ENCODE measurements at regions not wholly inside any gene's neighbourhood (a gene's known extent, or its start where the extent isn't known, plus 50 kb on each side); places are given as distances from the start of the nearest gene placed in this dataset.

GRCh38 chr3:7947930-7948329 is 553.7 kb upstream of the LMCD1 start:
- Histone ChIP-seq H2BK120ac (ENCODE audit: low read depth, low read length) (no peak overlapping the region), H3K79me1 (ENCODE audit: low read depth in 1 of 2, low read length in 2 of 2) (no peaks in the 10 kb centered on the region), H4K20me1 (ENCODE audit: insufficient read depth, low read length) (no peaks in the 10 kb centered on the region), H3K14ac (replicated peaks; ENCODE audit: low read depth, low read length) (no peak overlapping the region), H3K9me3 (ENCODE audit: control insufficient read depth, insufficient read depth, low read length) (peaks cover 14% of the 10 kb centered on the region; the same call in 1 of the 2 replicates), H3K4ac (ENCODE audit: low read depth, low read length) (no peak overlapping the region), H4K8ac (ENCODE audit: low read depth in 2 of 2, low read length in 2 of 2) (no peak overlapping the region), H3K9me1 (ENCODE audit: insufficient read depth, low read length) (no peaks in the 10 kb centered on the region), H3K4me3 (ENCODE audit: insufficient read depth, low read depth, low read length) (no peak overlapping the region), H3K9ac (ENCODE audit: low read depth, low read length) (no peak overlapping the region), H3K4me2 (ENCODE audit: low read depth, low read length) (no peak overlapping the region), H2BK20ac (ENCODE audit: low read depth, low read length) (no peak overlapping the region), H4K5ac (ENCODE audit: low read depth, low read length) (no peak overlapping the region), H3K56ac (ENCODE audit: extremely low read depth, insufficient read depth, low read length) (no peak overlapping the region), H3K27me3 (ENCODE audit: control insufficient read depth, insufficient read depth, low read length) (no peaks in the 10 kb centered on the region), H3K23ac (ENCODE audit: low read depth, low read length) (no peak overlapping the region), H2AFZ (replicated peaks; ENCODE audit: low read length, poor library complexity) (no peak overlapping the region), H4K91ac (ENCODE audit: insufficient read depth, low read depth, low read length) (no peak overlapping the region), H2BK5ac (ENCODE audit: low read depth, low read length, poor library complexity, severe bottlenecking) (no peak overlapping the region), H3K27ac (ENCODE audit: insufficient read depth, low read length) (no peak overlapping the region), H2BK15ac (ENCODE audit: low read depth, low read length) (no peak overlapping the region), H3K18ac (ENCODE audit: low read depth, low read length) (no peak overlapping the region), H2AK9ac (replicated peaks; ENCODE audit: low read depth, low read length, poor library complexity) (no peak overlapping the region), H2AK5ac (ENCODE audit: low read depth, low read length) (no peak overlapping the region), H3K4me1 (ENCODE audit: control insufficient read depth, insufficient read depth, low read length) (no peaks in the 10 kb centered on the region), H3K36me3 (ENCODE audit: control insufficient read depth, insufficient read depth, low read length) (no peaks in the 10 kb centered on the region)
- no TSS peak for BruUV-seq (replicated peaks)
- POLR2A ChIA-PET (ENCODE audit: unreplicated experiment) = no interaction called here
- dilution Hi-C loops (cut with HindIII; ENCODE audit: low sequenced_read_pairs, unreplicated experiment) (no loop called here), in situ Hi-C loops (cut with MboI; ENCODE audit: low sequenced_read_pairs) (no loop called here), intact Hi-C loops (cut with micrococcal nuclease) (no loop called here)
- DNase-seq (no peak), ATAC-seq (ENCODE audit: low read depth) (no peak)
- CTCF ChIA-PET = no interaction called here
- no peak for TF ChIP-seq CEBPB (IDR thresholded peaks at IDR 0.05; ENCODE audit: low read depth, low read length)
- no peak for TF ChIP-seq NFE2L2 (IDR thresholded peaks at IDR 0.05; ENCODE audit: low read depth, low read length)
- no peak for TF ChIP-seq SMC3 (IDR thresholded peaks at IDR 0.05; ENCODE audit: low read depth, low read length)
- no peak for TF ChIP-seq RFX5 (IDR thresholded peaks at IDR 0.05; ENCODE audit: low read depth, low read length)
- TF ChIP-seq RCOR1 (IDR thresholded peaks at IDR 0.05; ENCODE audit: insufficient replicate concordance, low read length) = no peak
- no peak for TF ChIP-seq RAD21 (IDR thresholded peaks at IDR 0.05; ENCODE audit: low read length)
- TF ChIP-seq CTCF (conservative IDR thresholded peaks at IDR 0.05; ENCODE audit: low read depth, low read length) = no peak
- no peak for TF ChIP-seq ELK1 (IDR thresholded peaks at IDR 0.05; ENCODE audit: borderline replicate concordance, low read depth, low read length)
- TF ChIP-seq MXI1 (IDR thresholded peaks at IDR 0.05; ENCODE audit: borderline replicate concordance, low read depth, low read length) = no peak
- TF ChIP-seq BHLHE40 (IDR thresholded peaks at IDR 0.05; ENCODE audit: low read depth, low read length) = no peak
- no peak for TF ChIP-seq MAFK (IDR thresholded peaks at IDR 0.05; ENCODE audit: low read depth, low read length)
- no peak for TF ChIP-seq MAZ (IDR thresholded peaks at IDR 0.05; ENCODE audit: borderline replicate concordance, low read depth, low read length)
- TF ChIP-seq CHD1 (IDR thresholded peaks at IDR 0.05; ENCODE audit: low read depth, low read length) = no peak
- no peak for TF ChIP-seq FOS (IDR thresholded peaks at IDR 0.05; ENCODE audit: low read depth, low read length)

Data from IMR-90 (cell line).